GM23338 (cell line): ENCODE measurements at regions not wholly inside any gene's neighbourhood (a gene's known extent, or its start where the extent isn't known, plus 50 kb on each side); places are given as distances from the start of the nearest gene placed in this dataset.

Experiments used
- ATAC-seq: fragments of 200-7000 bp; cut with Tn5 transposase; 3 replicates; pipeline ENCODE4 v1.9.1; 2020
- DNase-seq: peaks from one replicate; pipeline ENCODE4 v3.0.0-alpha.2; 2015; ENCODE audit warnings: low spot score
- H2AFZ ChIP-seq: fragments of 200-600 bp; sonication (generic); 2 replicates; pipeline ENCODE4 v1.8.0; 2016; ENCODE audit warnings: antibody characterized with exemption, mild to moderate bottlenecking, moderate library complexity
- H3F3A ChIP-seq: fragments of 200-600 bp; sonication (generic); replicated peaks from 2 replicates; pipeline ENCODE4 v1.8.0; 2017; ENCODE audit warnings: antibody characterized with exemption, mixed run types, low read depth
- H3K27ac ChIP-seq: fragments of 200-600 bp; sonication (generic); 2 replicates; pipeline ENCODE4 v1.6.1; 2016; ENCODE audit warnings: low read depth
- H3K27me3 ChIP-seq: fragments of 200-600 bp; sonication (generic); 2 replicates; pipeline ENCODE4 v1.8.0; 2016; ENCODE audit warnings: mild to moderate bottlenecking, mixed run types, moderate library complexity; ENCODE audit not compliant: insufficient read depth
- H3K36me3 ChIP-seq: fragments of 200-600 bp; sonication (generic); 2 replicates; pipeline ENCODE4 v1.8.0; 2016; ENCODE audit warnings: mild to moderate bottlenecking; ENCODE audit not compliant: insufficient read depth
- H3K4me1 ChIP-seq: fragments of 200-600 bp; sonication (generic); 2 replicates; pipeline ENCODE4 v1.8.0; 2016; ENCODE audit warnings: mild to moderate bottlenecking, moderate library complexity; ENCODE audit not compliant: insufficient read depth
- H3K4me2 ChIP-seq: fragments of 200-600 bp; sonication (generic); 2 replicates; pipeline ENCODE4 v1.7.1; 2017; ENCODE audit warnings: mixed run types
- H3K4me3 ChIP-seq: fragments of 200-600 bp; sonication (generic); 2 replicates; pipeline ENCODE4 v1.6.1; 2016; ENCODE audit warnings: mixed run types
- H3K79me2 ChIP-seq: fragments of 200-600 bp; sonication (generic); replicated peaks from 2 replicates; pipeline ENCODE4 v1.8.0; 2017; ENCODE audit warnings: mild to moderate bottlenecking; ENCODE audit not compliant: insufficient read depth
- H3K9me2 ChIP-seq: fragments of 200-600 bp; sonication (generic); 2 replicates; pipeline ENCODE4 v1.8.0; 2017; ENCODE audit not compliant: insufficient read depth
- H4K20me1 ChIP-seq: fragments of 200-600 bp; sonication (generic); replicated peaks from 2 replicates; pipeline ENCODE4 v1.8.0; 2017; ENCODE audit warnings: mild to moderate bottlenecking; ENCODE audit not compliant: insufficient read depth
- H3K27ac Mint-ChIP-seq: 2 replicates; pipeline ENCODE4 v1.8.0; 2020; ENCODE audit warnings: inconsistent platforms, mild to moderate bottlenecking, moderate library complexity, mixed read lengths
- H3K27me3 Mint-ChIP-seq: 3 replicates; pipeline ENCODE4 v1.8.0; 2022; ENCODE audit warnings: low read depth, mild to moderate bottlenecking, moderate library complexity, mixed read lengths, inconsistent platforms; ENCODE audit not compliant: insufficient read depth, poor library complexity
- H3K36me3 Mint-ChIP-seq: 3 replicates; pipeline ENCODE4 v1.8.0; 2021; ENCODE audit warnings: low read depth, mild to moderate bottlenecking, inconsistent platforms, moderate library complexity, mixed read lengths
- H3K4me1 Mint-ChIP-seq: 3 replicates; pipeline ENCODE4 v1.8.0; 2020; ENCODE audit warnings: mild to moderate bottlenecking, inconsistent platforms, mixed read lengths
- H3K4me3 Mint-ChIP-seq: 3 replicates; pipeline ENCODE4 v1.8.0; 2021; ENCODE audit warnings: moderate library complexity, mild to moderate bottlenecking, inconsistent platforms, mixed read lengths
- H3K9me3 Mint-ChIP-seq: 3 replicates; pipeline ENCODE4 v1.8.0; 2020; ENCODE audit warnings: moderate library complexity, mild to moderate bottlenecking, inconsistent platforms, mixed read lengths
- ETS1 ChIP-seq: IDR thresholded peaks from 2 replicates; pipeline ENCODE4 v1.6.1; 2016; ENCODE audit warnings: antibody characterized with exemption
- EZH2 ChIP-seq: fragments of 200-600 bp; sonication (generic); IDR thresholded peaks from one replicate; pipeline ENCODE4 v1.8.0; 2017; ENCODE audit warnings: antibody characterized with exemption, mild to moderate bottlenecking, low read depth; ENCODE audit not compliant: unreplicated experiment
- EZH2phosphoT487 ChIP-seq: fragments of 200-600 bp; sonication (generic); IDR thresholded peaks from one replicate; pipeline ENCODE4 v1.8.1; 2018; ENCODE audit warnings: antibody characterized with exemption; ENCODE audit not compliant: unreplicated experiment
- JUNB ChIP-seq: IDR thresholded peaks from one replicate; pipeline ENCODE4 v1.6.1; 2016; ENCODE audit warnings: antibody characterized with exemption; ENCODE audit not compliant: unreplicated experiment
- POLR2AphosphoS5 ChIP-seq: IDR thresholded peaks from 2 replicates; pipeline ENCODE4 v1.6.1; 2016; ENCODE audit warnings: antibody characterized with exemption, low read depth
- ZNF114 ChIP-seq: fragments of 250-450 bp; sonication (Bioruptor Pico); IDR thresholded peaks from 2 replicates; pipeline ENCODE4 v1.5.0; 2020; ENCODE audit warnings: mild to moderate bottlenecking, moderate library complexity
- TF ChIP-seq, protein P1 (sequence below): IDR thresholded peaks from one replicate; pipeline ENCODE4 v1.6.1; 2018; ENCODE audit warnings: antibody characterized with exemption; ENCODE audit not compliant: unreplicated experiment
- TF ChIP-seq, protein P2 (sequence below), 2 experiments: fragments of 200-600 bp in 1 of 2; sonication (generic) in 1 of 2; conservative IDR thresholded peaks; 2 replicates each; pipeline versions ENCODE4 v1.5.1 to v1.6.1; 2016 to 2017; ENCODE audit warnings: antibody characterized with exemption in 2 of 2, low read depth in 2 of 2, mild to moderate bottlenecking in 2 of 2, moderate library complexity in 1 of 2

DNA sequence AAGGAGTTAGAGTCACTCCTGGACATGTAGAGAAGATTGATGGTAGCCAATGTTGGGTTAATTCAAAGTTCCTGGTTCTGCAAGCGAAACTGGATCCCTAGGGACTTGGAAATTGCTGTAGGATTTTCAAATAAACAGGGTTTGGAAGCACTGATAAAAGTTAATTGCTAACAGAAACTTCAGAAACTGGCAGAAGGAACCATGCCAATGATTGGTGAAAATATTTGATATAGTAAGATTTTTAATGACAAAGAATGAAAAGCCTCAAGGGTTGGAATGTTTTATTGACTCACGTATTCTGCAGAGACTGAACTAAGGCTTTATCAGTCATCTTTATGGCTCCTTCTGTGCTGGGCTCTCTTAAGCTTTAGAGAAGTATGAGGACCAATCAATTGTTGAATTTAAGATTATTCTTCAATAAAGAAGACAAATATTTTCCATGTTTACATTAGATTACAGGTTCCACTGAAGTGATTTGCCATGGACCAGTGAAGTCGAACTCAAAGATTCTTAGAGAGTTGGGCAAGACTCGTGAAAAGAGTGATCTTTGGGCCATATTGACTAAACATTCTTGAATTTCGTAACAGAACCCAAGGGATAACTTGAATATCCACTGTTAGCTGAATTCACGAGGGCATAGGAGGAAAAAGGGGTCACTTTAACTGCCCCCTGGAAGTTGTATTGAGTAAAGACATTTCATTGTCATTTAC is 371.4 kb downstream of the HDGFL1 start:
- H3K27me3 Mint-ChIP-seq, result no peaks in the 10 kb centered on the region
- peaks cover 2% of the 10 kb centered on the region; the same call in 1 of the 3 replicates for H3K9me3 Mint-ChIP-seq

GRCh38 chr6:22942403-22942802 is 373.0 kb downstream of the HDGFL1 start:
- H3K36me3 Mint-ChIP-seq, result peaks cover 3% of the 10 kb centered on the region; the same call in 1 of the 3 replicates
- no peak overlapping the region for H3K4me3 Mint-ChIP-seq
- TF ChIP-seq JUNB (no peak), EZH2phosphoT487 (no peak), EZH2 (no peak), ZNF114 (no peak), ETS1 (no peak)
- TF ChIP-seq, protein P1, sequence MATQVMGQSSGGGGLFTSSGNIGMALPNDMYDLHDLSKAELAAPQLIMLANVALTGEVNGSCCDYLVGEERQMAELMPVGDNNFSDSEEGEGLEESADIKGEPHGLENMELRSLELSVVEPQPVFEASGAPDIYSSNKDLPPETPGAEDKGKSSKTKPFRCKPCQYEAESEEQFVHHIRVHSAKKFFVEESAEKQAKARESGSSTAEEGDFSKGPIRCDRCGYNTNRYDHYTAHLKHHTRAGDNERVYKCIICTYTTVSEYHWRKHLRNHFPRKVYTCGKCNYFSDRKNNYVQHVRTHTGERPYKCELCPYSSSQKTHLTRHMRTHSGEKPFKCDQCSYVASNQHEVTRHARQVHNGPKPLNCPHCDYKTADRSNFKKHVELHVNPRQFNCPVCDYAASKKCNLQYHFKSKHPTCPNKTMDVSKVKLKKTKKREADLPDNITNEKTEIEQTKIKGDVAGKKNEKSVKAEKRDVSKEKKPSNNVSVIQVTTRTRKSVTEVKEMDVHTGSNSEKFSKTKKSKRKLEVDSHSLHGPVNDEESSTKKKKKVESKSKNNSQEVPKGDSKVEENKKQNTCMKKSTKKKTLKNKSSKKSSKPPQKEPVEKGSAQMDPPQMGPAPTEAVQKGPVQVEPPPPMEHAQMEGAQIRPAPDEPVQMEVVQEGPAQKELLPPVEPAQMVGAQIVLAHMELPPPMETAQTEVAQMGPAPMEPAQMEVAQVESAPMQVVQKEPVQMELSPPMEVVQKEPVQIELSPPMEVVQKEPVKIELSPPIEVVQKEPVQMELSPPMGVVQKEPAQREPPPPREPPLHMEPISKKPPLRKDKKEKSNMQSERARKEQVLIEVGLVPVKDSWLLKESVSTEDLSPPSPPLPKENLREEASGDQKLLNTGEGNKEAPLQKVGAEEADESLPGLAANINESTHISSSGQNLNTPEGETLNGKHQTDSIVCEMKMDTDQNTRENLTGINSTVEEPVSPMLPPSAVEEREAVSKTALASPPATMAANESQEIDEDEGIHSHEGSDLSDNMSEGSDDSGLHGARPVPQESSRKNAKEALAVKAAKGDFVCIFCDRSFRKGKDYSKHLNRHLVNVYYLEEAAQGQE, result no peak
- TF ChIP-seq, protein P2, sequence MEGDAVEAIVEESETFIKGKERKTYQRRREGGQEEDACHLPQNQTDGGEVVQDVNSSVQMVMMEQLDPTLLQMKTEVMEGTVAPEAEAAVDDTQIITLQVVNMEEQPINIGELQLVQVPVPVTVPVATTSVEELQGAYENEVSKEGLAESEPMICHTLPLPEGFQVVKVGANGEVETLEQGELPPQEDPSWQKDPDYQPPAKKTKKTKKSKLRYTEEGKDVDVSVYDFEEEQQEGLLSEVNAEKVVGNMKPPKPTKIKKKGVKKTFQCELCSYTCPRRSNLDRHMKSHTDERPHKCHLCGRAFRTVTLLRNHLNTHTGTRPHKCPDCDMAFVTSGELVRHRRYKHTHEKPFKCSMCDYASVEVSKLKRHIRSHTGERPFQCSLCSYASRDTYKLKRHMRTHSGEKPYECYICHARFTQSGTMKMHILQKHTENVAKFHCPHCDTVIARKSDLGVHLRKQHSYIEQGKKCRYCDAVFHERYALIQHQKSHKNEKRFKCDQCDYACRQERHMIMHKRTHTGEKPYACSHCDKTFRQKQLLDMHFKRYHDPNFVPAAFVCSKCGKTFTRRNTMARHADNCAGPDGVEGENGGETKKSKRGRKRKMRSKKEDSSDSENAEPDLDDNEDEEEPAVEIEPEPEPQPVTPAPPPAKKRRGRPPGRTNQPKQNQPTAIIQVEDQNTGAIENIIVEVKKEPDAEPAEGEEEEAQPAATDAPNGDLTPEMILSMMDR (conservative IDR thresholded peaks at IDR 0.05; ENCODE audit: low read depth in 2 of 2), result no peak

More for the DNA sequence above, 371.4 kb downstream of the HDGFL1 start:
- H4K20me1 ChIP-seq, result no peaks in the 10 kb centered on the region
- H3K4me1 Mint-ChIP-seq, result no peaks in the 10 kb centered on the region
- no peak overlapping the region for H3K4me3 ChIP-seq
- no peaks in the 10 kb centered on the region for H3K79me2 ChIP-seq
- H3K27ac Mint-ChIP-seq, result no peak overlapping the region
- TF ChIP-seq POLR2AphosphoS5, result no peak
- peaks cover 8% of the 10 kb centered on the region; the same call in 1 of the 2 replicates for H3K9me2 ChIP-seq
- H3K4me3 Mint-ChIP-seq, result no peak overlapping the region
- no peaks in the 10 kb centered on the region for H3K27me3 ChIP-seq
- H3K36me3 ChIP-seq, result no peaks in the 10 kb centered on the region
- H3K4me2 ChIP-seq, result no peak overlapping the region
- no peak overlapping the region for H2AFZ ChIP-seq
- H3K4me1 ChIP-seq, result no peaks in the 10 kb centered on the region
- no peak for DNase-seq
- H3K36me3 Mint-ChIP-seq, result peaks cover 3% of the 10 kb centered on the region; the same call in 1 of the 3 replicates
- H3F3A ChIP-seq, result no peaks in the 10 kb centered on the region
- ATAC-seq, result no peak
- no peak overlapping the region for H3K27ac ChIP-seq

More at GRCh38 chr6:22942403-22942802, 373.0 kb downstream of the HDGFL1 start:
- no peak overlapping the region for H3K27ac ChIP-seq
- no peak for DNase-seq
- H3K36me3 ChIP-seq, result no peaks in the 10 kb centered on the region
- no peak overlapping the region for H3K4me2 ChIP-seq
- H3K79me2 ChIP-seq, result no peaks in the 10 kb centered on the region
- ATAC-seq, result no peak
- H3K9me2 ChIP-seq, result peaks cover 14% of the 10 kb centered on the region; the same call in 1 of the 2 replicates
- H3K9me3 Mint-ChIP-seq, result peaks cover 2% of the 10 kb centered on the region; the same call in 1 of the 3 replicates
- no peak overlapping the region for H3K27ac Mint-ChIP-seq
- no peaks in the 10 kb centered on the region for H3F3A ChIP-seq
- H4K20me1 ChIP-seq, result no peaks in the 10 kb centered on the region
- no peaks in the 10 kb centered on the region for H3K4me1 Mint-ChIP-seq
- H3K4me1 ChIP-seq, result no peaks in the 10 kb centered on the region
- H2AFZ ChIP-seq, result no peak overlapping the region
- no peaks in the 10 kb centered on the region for H3K27me3 Mint-ChIP-seq
- no peak overlapping the region for H3K4me3 ChIP-seq
- no peaks in the 10 kb centered on the region for H3K27me3 ChIP-seq
